HG02970 (cell line): ENCODE measurements at regions not wholly inside any gene's neighbourhood (a gene's known extent, or its start where the extent isn't known, plus 50 kb on each side); places are given as distances from the start of the nearest gene placed in this dataset.

ENCODE experiments used
- ATAC-seq: cut with Tn5 transposase; IDR thresholded peaks from one replicate; pipeline ENCODE4 v1.9.1; 2021; ENCODE audit warnings: mild to moderate bottlenecking, moderate library complexity, moderate number of reproducible peaks; ENCODE audit not compliant: unreplicated experiment, low FRiP score

- ATAC-seq: no peak
Observed at GRCh38 chr14:101499513-101499912, 61.8 kb upstream of the DIO3 start.

- no peak for ATAC-seq
Observed at GRCh38 chr14:101500061-101500460, 61.2 kb upstream of the DIO3 start.

DNA sequence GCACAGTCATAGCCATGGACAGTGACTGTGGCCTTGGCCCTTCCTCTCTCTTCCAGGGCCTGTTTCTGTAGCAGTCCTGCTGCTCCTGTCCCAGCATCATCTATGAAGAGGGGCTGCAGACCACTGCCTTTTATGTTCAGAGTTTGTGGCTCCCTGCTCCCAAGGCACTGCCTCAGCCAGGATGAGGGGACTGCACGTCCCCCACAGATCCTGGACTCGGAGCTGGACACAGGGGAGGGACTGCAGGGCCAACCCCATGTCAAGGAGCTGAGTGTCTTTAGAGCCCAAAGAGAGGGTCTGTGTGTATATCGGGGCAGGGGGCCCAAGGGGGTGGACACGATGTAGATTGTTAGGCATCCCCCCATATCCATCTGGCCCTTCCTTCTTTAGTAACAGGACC, 60.6 kb upstream of the DIO3 start:
- ATAC-seq: no peak

DNA sequence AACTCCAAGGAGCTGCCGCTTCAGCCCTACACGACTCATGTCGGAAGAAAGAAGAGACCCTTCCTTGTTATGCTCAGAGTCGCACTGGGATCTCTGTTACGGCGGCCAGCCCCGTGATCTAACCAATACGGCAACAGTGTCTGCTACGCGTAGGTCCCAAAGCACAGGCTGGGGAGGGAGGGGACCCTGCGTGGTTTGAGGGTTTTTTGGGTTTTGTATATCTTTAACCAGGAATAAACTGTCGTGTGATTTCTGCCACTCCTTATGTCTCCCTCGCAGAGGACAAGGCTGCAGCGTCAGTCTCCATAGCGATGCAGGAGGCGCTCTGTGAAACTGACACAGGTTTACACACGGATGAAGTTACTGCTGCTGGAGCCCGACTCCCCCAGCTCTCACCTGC, 60.0 kb upstream of the DIO3 start:
- no peak for ATAC-seq

- no peak for ATAC-seq
Observed at GRCh38 chr14:101501858-101502615, 59.3 kb upstream of the DIO3 start.

DNA sequence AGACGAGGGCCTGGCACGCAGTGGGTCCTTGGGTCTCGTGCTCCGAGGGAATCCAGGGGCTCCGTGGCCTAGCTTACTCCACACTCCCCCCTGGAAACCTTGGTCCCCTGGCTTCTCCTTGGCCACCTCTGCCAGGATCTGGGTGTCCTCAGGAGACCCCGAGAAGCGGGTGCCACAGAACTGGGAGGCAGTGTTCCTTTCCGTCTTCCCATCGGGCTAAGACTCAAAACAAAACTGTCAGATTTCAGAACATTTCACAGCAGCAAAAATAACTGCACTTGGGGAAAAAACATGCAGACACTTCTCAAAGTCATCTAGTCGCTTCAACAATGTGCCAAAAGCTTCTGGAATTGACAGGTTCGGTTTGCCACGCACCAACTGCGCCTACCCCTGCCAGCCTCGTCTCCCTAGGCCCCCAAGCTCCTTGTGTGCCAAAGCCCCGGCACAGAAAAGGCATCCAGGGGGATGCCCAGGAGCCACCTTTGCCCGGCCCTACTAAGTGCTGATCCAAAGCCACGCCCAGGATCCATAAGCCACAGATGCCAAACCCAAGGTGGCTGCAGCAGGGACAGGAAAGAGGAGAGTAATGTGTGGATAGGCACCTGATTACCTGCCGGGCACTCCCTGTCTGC, 58.4 kb upstream of the DIO3 start:
- no peak for ATAC-seq

DNA sequence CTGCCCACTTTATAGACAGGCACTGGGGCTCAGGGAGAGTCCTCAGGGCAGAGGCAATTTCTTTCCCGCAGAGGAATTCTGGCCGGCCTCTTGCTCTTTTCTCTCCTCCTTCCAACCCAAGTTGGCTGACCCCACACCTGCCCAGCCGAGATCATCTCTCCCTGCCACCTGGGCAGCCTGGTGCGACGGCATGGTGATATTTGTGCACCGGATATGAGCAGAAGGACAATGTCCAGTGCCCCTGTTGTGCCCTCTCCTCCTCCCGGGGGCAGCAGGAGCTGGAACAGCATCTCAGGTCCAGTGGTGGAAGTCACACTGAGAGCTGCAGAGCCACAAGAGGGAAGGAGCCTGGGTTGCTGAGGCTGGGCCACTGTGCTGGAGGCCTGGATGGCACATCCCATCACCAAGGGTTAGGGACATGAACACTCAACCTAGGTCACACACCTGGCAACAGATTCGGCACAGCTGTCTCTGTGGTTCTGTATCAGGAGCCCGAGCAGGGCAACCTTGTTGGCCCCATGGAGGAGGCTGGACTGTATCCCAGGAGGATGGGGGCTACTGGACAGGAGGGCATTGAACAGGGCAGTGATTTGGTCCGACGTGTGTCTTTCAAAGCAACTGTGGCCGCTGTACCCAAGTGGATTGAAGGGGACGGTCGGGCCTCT, 57.7 kb upstream of the DIO3 start:
- no peak for ATAC-seq

- no peak for ATAC-seq
Observed at GRCh38 chr14:101504096-101504948, 57.0 kb upstream of the DIO3 start.

DNA sequence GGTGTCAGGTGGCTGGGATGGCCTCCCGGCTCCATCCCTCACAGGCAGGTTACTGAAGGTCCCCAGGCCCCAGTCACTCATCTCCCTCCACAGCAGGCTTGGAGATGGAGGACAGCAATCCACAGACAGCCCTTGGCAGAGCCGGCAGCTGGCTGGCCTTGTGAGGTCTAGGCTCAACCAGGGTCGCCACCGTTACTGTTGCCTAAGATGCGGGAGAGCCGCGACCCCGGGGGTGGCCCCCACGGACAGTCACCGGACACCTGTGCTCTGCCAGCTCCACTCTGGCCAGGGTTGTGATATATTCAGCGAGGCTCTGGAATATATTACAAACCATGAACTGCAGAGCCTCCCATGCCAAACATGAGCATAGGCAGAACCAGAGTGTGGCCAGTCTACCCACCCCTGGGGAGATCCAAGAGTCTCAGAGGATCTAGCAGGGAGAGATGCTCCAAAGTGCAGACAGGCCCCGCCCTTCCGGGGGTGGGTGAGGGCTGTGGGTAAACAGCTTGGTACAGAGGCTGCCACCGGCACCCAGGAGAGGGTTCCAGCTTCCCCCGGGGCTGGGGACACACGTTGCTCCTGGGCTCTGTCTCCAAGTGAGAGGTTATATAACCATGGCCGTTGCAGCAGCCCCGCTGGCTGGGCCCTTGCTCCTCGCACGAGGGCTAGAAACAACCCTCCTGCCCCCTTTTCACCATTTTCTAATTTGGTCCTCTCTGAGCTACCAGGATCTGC, 55.9 kb upstream of the DIO3 start:
- no peak for ATAC-seq

- no peak for ATAC-seq
Observed at GRCh38 chr14:101506211-101506925, 54.9 kb upstream of the DIO3 start.

- no peak for ATAC-seq
Observed at GRCh38 chr14:101506926-101507835, 54.1 kb upstream of the DIO3 start.

DNA sequence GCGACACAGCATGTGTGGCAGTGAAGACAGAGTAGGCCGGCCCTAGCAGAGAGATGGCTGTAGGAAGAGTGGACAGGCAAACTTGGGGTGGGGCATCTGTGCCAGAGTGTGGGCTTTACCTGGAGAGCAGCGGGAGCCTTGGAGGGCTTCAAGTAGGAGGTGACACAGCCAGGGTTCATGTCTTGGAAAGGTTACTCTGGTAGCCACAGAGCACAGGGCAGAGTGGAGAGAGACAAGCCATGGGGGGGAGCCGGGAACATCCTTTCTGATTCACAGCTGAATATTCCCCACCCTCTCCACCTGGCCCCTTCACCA, 53.5 kb upstream of the DIO3 start:
- ATAC-seq: no peak

GRCh38 chr14:101508196-101508947, 52.9 kb upstream of the DIO3 start:
- ATAC-seq: no peak

GRCh38 chr14:101508948-101509729, 52.2 kb upstream of the DIO3 start:
- ATAC-seq: no peak

DNA sequence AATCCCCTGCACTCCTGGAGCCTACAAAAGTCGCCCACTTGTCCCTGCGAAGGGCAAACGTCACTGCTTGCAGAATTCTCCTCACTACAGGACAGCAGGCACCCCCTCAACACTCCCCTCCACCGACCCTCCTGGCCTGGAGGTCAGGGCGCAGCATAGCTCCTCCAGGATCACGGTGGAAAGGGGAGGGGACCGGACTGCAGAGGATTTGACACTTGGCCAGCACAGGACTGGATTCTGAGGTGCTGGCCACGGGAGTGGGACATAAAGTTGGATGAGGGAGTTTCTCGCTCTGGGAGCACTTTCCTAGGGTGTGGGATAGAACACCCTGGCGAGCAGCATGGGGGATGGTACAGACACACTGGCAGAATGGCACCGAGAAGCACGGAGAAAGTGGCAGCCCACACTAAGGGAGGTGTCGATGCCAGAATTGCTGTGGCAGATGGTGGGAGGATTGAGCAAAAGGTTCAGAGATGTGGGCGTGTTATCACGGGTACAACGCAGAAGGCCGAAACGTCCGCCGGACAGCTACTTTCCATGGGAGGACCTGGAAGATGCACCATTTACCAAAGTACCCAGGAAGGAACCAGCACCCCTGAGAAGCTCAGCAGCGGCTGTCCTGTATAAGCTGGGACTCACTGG, 51.4 kb upstream of the DIO3 start:
- no peak for ATAC-seq

DNA sequence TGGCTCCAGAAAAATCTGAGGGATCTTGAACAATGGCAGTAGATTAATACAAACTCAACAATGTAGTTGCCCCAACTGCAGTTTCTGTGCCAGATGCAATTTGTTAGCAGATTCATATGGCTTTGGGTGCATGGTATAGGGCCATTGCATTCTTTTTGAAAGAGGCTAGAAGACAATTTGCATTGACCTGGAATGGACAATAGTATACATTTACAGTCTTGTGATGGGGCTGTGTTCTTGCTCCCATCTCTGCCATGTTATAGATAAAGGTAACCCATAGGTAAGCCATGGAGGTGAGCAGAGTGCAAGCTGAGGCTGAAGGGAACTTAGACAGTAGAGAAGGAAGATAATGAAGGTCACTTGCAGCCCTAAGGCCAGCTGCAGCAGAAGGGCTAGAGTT, 50.1 kb upstream of the DIO3 start:
- ATAC-seq: no peak
